ENCODE measurements at regions not wholly inside any gene's neighbourhood (a gene's known extent, or its start where the extent isn't known, plus 50 kb on each side); places are given as distances from the start of the nearest gene placed in this dataset.

DNA sequence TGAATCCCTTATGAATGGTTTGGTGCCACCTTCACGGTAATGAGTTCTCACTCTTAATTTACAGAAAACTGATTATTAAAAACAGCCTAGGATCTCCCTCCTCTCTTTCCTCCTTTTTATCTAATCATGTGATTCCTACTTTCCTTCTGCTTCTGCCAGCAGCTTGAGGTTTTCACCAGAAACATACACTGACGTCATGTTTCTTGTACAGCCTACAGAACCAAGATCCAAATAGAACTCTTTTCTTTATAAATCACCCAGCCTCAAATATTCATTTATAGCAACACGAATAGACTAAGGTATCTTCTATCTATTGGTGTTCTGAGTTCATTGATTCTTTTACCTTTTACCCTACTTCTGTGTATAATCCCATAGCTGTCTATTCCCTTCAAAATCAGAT lies 388.9 kb upstream of the CDH10 start:
- no peak overlapping the region for H3K4me3 ChIP-seq (ENCODE audit: low read depth, low read length)
- TF ChIP-seq, protein P1, sequence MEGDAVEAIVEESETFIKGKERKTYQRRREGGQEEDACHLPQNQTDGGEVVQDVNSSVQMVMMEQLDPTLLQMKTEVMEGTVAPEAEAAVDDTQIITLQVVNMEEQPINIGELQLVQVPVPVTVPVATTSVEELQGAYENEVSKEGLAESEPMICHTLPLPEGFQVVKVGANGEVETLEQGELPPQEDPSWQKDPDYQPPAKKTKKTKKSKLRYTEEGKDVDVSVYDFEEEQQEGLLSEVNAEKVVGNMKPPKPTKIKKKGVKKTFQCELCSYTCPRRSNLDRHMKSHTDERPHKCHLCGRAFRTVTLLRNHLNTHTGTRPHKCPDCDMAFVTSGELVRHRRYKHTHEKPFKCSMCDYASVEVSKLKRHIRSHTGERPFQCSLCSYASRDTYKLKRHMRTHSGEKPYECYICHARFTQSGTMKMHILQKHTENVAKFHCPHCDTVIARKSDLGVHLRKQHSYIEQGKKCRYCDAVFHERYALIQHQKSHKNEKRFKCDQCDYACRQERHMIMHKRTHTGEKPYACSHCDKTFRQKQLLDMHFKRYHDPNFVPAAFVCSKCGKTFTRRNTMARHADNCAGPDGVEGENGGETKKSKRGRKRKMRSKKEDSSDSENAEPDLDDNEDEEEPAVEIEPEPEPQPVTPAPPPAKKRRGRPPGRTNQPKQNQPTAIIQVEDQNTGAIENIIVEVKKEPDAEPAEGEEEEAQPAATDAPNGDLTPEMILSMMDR (conservative IDR thresholded peaks at IDR 0.05; ENCODE audit: low read depth, low read length), result no peak
- no peak for DNase-seq (ENCODE audit: low read depth)

DNA sequence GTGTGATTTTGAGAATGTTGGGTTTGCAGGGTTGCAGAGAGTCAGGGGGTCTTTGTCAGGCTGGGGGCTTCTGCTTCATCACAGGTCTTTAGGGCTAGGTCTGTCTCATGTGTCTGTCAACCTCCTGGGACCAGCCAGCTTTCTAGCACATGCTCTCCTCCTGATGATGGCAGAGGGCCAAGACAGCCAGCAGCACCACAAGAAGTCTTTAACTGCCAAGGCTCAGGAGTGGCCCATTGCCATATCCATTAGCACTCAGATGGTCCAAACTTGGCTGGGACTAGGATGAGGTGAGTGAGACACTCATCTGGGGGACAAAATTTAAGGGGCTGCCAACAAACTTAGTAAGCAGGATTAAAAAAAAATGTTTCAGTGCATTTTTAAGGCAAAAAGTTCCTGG lies 384.2 kb upstream of the CDH10 start:
- TF ChIP-seq, protein P1 (conservative IDR thresholded peaks at IDR 0.05; ENCODE audit: low read depth, low read length), result no peak
- no peak for DNase-seq (ENCODE audit: low read depth)
- H3K4me3 ChIP-seq (ENCODE audit: low read depth, low read length), result no peak overlapping the region

- no peak overlapping the region for H3K4me3 ChIP-seq (ENCODE audit: low read depth, low read length)
- no peak for DNase-seq (ENCODE audit: low read depth)
- TF ChIP-seq, protein P1 (conservative IDR thresholded peaks at IDR 0.05; ENCODE audit: low read depth, low read length), result no peak
These were observed 382.7 kb upstream of the CDH10 start for GRCh38 chr5:25027526-25027925.

GRCh38 chr5:25027061-25027460 lies 382.3 kb upstream of the CDH10 start:
- TF ChIP-seq, protein P1 (conservative IDR thresholded peaks at IDR 0.05; ENCODE audit: low read depth, low read length), result no peak
- DNase-seq (ENCODE audit: low read depth), result no peak

GRCh38 chr5:25025831-25026230 lies 381.1 kb upstream of the CDH10 start:
- no peak overlapping the region for H3K4me3 ChIP-seq (ENCODE audit: low read depth, low read length)
- no peak for DNase-seq (ENCODE audit: low read depth)
- TF ChIP-seq, protein P1 (conservative IDR thresholded peaks at IDR 0.05; ENCODE audit: low read depth, low read length), result no peak

More at GRCh38 chr5:25027061-25027460, 382.3 kb upstream of the CDH10 start:
- no peak overlapping the region for H3K4me3 ChIP-seq (ENCODE audit: low read depth, low read length)

DNA sequence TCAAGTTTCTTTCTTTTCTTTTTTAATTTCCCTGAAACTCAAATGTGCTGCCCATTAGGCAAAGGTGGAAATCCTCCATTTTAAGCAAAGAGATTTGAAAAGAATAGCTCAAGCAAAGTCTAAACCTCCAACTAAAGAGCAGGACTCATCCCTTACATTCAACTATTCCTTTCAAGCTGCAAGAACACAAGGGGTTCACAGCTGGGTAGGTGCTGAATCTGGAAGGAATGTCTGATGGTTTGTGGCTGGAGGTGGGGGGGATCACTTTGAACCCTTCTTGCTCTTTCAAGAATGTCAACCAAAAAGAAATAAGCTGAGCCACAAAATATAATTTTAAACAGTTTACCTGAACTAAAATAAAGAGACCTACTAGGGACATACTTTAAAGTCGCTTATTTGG lies 375.7 kb upstream of the CDH10 start:
- no peak for DNase-seq (ENCODE audit: low read depth)
- no peak overlapping the region for H3K4me3 ChIP-seq (ENCODE audit: low read depth, low read length)
- TF ChIP-seq, protein P1 (conservative IDR thresholded peaks at IDR 0.05; ENCODE audit: low read depth, low read length), result no peak

DNA sequence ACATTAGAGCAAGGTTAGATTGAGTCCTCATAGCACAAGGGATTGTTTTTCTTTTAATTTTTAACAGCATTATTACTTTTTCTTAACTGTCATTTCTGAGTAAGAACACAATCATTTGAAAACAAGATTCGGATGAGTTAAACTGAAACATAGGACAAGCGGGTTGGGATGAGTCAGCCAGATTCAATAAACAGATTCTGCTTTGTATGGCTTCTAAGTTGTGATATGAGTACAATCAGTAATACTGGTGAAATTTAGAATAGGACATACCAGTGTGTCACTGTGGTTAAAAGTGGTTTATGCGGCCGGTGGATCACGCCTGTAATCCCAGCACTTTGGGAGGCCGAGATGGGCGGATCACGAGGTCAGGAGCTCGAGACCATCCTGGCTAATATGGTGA lies 364.3 kb upstream of the CDH10 start:
- no peak overlapping the region for H3K4me3 ChIP-seq (ENCODE audit: low read depth, low read length)
- no peak for DNase-seq (ENCODE audit: low read depth)
- TF ChIP-seq, protein P1 (conservative IDR thresholded peaks at IDR 0.05; ENCODE audit: low read depth, low read length), result no peak
